ENCODE measurements at regions not wholly inside any gene's neighbourhood (a gene's known extent, or its start where the extent isn't known, plus 50 kb on each side); places are given as distances from the start of the nearest gene placed in this dataset.

DNA sequence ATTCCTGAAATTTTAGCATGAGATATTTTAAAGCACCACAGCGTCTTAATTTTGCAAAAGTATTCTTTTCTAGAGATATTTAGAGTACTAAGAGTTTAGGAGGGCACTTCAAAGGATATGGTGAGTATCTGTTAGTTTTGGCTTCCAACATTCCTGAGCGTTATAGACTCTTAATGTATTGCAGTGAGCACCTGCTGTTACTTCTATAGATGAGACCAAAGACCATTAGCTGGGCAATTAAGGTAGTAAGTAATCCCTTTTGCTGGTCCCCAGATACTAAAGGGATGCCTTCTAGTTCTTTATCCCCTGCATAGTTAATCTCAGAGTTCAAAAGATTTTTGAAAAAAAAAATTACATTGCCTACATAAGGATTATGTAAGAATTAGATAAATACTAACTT, 975.6 kb downstream of the GALC start:
- H3K9me3 ChIP-seq, result no peaks in the 10 kb centered on the region
- no peak overlapping the region for H3K27ac ChIP-seq (replicated peaks in 1 of 4)
- TF ChIP-seq EP300 (IDR thresholded peaks at IDR 0.05) (no peak), POLR2AphosphoS5 (IDR thresholded peaks at IDR 0.05) (no peak), POLR2A (IDR thresholded peaks at IDR 0.05; ENCODE audit: low read depth) (no peak)
- TF ChIP-seq, protein P1, sequence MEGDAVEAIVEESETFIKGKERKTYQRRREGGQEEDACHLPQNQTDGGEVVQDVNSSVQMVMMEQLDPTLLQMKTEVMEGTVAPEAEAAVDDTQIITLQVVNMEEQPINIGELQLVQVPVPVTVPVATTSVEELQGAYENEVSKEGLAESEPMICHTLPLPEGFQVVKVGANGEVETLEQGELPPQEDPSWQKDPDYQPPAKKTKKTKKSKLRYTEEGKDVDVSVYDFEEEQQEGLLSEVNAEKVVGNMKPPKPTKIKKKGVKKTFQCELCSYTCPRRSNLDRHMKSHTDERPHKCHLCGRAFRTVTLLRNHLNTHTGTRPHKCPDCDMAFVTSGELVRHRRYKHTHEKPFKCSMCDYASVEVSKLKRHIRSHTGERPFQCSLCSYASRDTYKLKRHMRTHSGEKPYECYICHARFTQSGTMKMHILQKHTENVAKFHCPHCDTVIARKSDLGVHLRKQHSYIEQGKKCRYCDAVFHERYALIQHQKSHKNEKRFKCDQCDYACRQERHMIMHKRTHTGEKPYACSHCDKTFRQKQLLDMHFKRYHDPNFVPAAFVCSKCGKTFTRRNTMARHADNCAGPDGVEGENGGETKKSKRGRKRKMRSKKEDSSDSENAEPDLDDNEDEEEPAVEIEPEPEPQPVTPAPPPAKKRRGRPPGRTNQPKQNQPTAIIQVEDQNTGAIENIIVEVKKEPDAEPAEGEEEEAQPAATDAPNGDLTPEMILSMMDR (IDR thresholded peaks at IDR 0.05), result no peak
- intact Hi-C loops (cut with DNase I), result no loop called here
- H3K27me3 ChIP-seq, result no peaks in the 10 kb centered on the region
- no peaks in the 10 kb centered on the region for H3K4me1 ChIP-seq
- no peaks in the 10 kb centered on the region for H3K36me3 ChIP-seq
- DNase-seq (ENCODE audit: extremely low spot score), result no peak
- 65% methylated on average over 2 of the region's 2 CpGs for WGBS
- no peak overlapping the region for H3K4me3 ChIP-seq

DNA sequence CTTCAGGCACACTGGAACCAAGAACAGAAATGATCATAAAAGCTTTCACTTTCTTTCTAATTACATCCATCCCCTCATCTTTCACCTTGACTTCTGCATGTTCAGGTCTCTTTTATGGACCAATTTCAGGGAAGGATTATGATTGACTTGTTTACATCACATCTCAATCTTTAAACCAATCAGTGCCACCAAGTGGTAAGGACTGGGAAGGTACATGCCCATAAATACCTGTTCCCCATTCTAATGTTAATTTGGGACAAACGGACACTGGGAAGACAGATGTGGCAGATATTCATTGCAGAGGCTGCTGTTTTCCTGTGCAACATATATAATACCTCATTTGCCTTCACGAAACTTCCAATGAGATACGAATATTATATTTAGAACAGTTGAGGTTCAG, 978.1 kb downstream of the GALC start:
- no peak for DNase-seq (ENCODE audit: extremely low spot score)
- Histone ChIP-seq H3K4me1 (no peaks in the 10 kb centered on the region), H3K27me3 (no peaks in the 10 kb centered on the region), H3K27ac (replicated peaks in 1 of 4) (no peak overlapping the region), H3K36me3 (no peaks in the 10 kb centered on the region), H3K4me3 (no peak overlapping the region), H3K9me3 (no peaks in the 10 kb centered on the region)
- intact Hi-C loops (cut with DNase I), result no loop called here
- 84% methylated on average over 3 of the region's 3 CpGs for WGBS
- no peak for TF ChIP-seq POLR2A (IDR thresholded peaks at IDR 0.05; ENCODE audit: low read depth)
- TF ChIP-seq POLR2AphosphoS5 (IDR thresholded peaks at IDR 0.05), result no peak
- TF ChIP-seq EP300 (IDR thresholded peaks at IDR 0.05), result no peak
- TF ChIP-seq, protein P1 (IDR thresholded peaks at IDR 0.05), result no peak

DNA sequence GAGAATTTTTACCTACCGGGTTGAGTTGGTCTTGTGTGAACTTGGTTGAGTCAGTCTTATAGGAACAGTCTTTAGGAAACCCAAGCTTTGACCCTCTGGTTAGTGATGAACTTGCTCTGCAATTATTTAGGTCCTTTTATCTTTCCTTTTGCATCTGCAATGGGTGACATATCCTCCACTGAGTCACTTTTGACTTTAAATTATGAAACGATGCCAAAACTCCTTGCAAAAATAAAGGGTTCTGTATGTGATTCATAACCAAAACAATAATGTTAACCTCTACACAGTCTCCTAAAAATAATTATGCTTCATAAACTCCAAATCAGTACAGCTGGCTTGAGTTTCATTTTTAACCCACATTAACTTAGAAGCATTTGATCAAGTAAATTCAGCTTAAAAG, 979.4 kb downstream of the GALC start:
- H3K27ac ChIP-seq (replicated peaks in 1 of 4), result no peak overlapping the region
- DNase-seq (ENCODE audit: extremely low spot score), result no peak
- no peaks in the 10 kb centered on the region for H3K9me3 ChIP-seq
- intact Hi-C loops (cut with DNase I), result no loop called here
- 69% methylated on average over 2 of the region's 2 CpGs for WGBS
- H3K4me1 ChIP-seq, result no peaks in the 10 kb centered on the region
- TF ChIP-seq EP300 (IDR thresholded peaks at IDR 0.05), result no peak
- TF ChIP-seq, protein P1 (IDR thresholded peaks at IDR 0.05), result no peak
- no peak for TF ChIP-seq POLR2AphosphoS5 (IDR thresholded peaks at IDR 0.05)
- TF ChIP-seq POLR2A (IDR thresholded peaks at IDR 0.05; ENCODE audit: low read depth), result no peak
- no peaks in the 10 kb centered on the region for H3K27me3 ChIP-seq
- H3K36me3 ChIP-seq, result no peaks in the 10 kb centered on the region
- H3K4me3 ChIP-seq, result no peak overlapping the region

DNA sequence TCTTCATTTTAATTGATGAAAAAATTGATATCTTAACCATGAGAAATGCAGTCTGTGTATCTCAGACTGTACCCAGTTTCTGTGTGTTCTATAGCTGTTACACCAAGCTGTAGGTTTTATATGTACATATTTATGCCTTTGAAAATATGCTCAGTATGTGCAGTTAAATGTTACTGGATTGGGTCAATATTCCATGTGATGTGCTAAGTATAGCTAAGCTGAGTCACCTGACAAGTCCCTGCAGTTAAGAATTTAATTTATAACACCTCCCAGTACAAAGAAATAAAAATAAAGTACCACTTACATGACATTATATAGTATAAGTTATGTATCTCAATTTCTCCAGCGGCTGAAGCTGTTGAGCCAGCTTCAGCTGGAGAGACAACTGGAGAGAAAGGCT, 984.0 kb downstream of the GALC start:
- no peaks in the 10 kb centered on the region for H3K27me3 ChIP-seq
- no peaks in the 10 kb centered on the region for H3K36me3 ChIP-seq
- no peak overlapping the region for H3K27ac ChIP-seq (replicated peaks in 1 of 4)
- H3K4me1 ChIP-seq, result no peaks in the 10 kb centered on the region
- H3K9me3 ChIP-seq, result peaks cover 0 to 7% (median 0%) of the 10 kb centered on the region in 4 donors
- 96% methylated on average over 1 of the region's 1 CpG for WGBS
- intact Hi-C loops (cut with DNase I), result no loop called here
- DNase-seq (ENCODE audit: extremely low spot score), result no peak
- no peak overlapping the region for H3K4me3 ChIP-seq
- TF ChIP-seq, protein P1 (IDR thresholded peaks at IDR 0.05), result no peak
- TF ChIP-seq POLR2A (IDR thresholded peaks at IDR 0.05; ENCODE audit: low read depth) (no peak), EP300 (IDR thresholded peaks at IDR 0.05) (no peak), POLR2AphosphoS5 (IDR thresholded peaks at IDR 0.05) (no peak)

DNA sequence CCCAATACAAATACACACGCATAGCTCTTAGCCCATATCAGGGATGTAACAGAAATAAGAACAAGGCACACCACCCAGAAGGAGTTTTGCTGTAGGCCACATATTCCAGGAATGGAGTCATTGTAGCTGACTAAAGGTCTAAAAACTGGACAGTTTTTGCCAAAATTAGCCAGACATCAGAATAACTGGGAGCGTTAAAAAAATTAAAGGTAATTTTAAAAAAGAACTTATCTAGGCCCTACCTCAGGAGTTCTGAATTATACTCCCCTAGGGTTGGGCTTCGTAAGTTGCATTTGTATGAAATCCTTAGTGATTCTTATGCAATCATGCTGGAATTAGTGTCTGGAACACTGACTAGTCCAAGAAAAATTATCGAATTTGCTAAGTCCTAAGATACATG, 987.7 kb downstream of the GALC start:
- WGBS, result 48% methylated on average over 4 of the region's 4 CpGs
- Histone ChIP-seq H3K4me1 (no peaks in the 10 kb centered on the region), H3K27me3 (no peaks in the 10 kb centered on the region), H3K27ac (replicated peaks in 1 of 4) (no peak overlapping the region), H3K4me3 (no peak overlapping the region), H3K36me3 (no peaks in the 10 kb centered on the region), H3K9me3 (peaks cover 0 to 7% (median 0%) of the 10 kb centered on the region in 4 donors)
- no peak for DNase-seq (ENCODE audit: extremely low spot score)
- intact Hi-C loops (cut with DNase I), result no loop called here
- TF ChIP-seq, protein P1 (IDR thresholded peaks at IDR 0.05), result no peak
- no peak for TF ChIP-seq POLR2A (IDR thresholded peaks at IDR 0.05; ENCODE audit: low read depth)
- TF ChIP-seq EP300 (IDR thresholded peaks at IDR 0.05), result no peak
- TF ChIP-seq POLR2AphosphoS5 (IDR thresholded peaks at IDR 0.05), result no peak
